ENCODE measurements at regions not wholly inside any gene's neighbourhood (a gene's known extent, or its start where the extent isn't known, plus 50 kb on each side); places are given as distances from the start of the nearest gene placed in this dataset.

GRCh38 chr1:55535724-55536544 is 320.8 kb upstream of the USP24 start:
- Histone ChIP-seq H3K27ac (ENCODE audit: low read depth in 1 of 2, low read length in 1 of 2) (no peak overlapping the region), H3K4me1 (ENCODE audit: control insufficient read depth in 5 of 5, insufficient read depth in 5 of 5, low read length in 5 of 5) (no peaks in the 10 kb centered on the region), H3K27me3 (ENCODE audit: control insufficient read depth in 3 of 3, insufficient read depth in 3 of 3, low read length in 2 of 3) (no peaks in the 10 kb centered on the region), H3K36me3 (ENCODE audit: control insufficient read depth in 4 of 4, insufficient read depth in 4 of 4, low read length in 4 of 4) (no peaks in the 10 kb centered on the region), H3K9ac (ENCODE audit: insufficient read depth in 1 of 2, low read length in 2 of 2) (no peak overlapping the region), H3K4me3 (no peak overlapping the region), H3K9me3 (ENCODE audit: control insufficient read depth in 4 of 4, insufficient read depth in 3 of 4, low read length in 3 of 4) (no peaks in the 10 kb centered on the region)
- DNase-seq (no peak), ATAC-seq (ENCODE audit: insufficient read depth, low FRiP score) (no peak)
- no peak for TF ChIP-seq CTCF (IDR thresholded peaks at IDR 0.05; ENCODE audit: control extremely low read depth, extremely low read depth)
- WGBS, 2 donors = 88 to 94% methylated on average over 4 of the region's 4 CpGs

GRCh38 chr1:55534565-55535121 is 319.5 kb upstream of the USP24 start:
- Histone ChIP-seq H3K27ac (ENCODE audit: low read depth in 1 of 2, low read length in 1 of 2) (no peak overlapping the region), H3K4me1 (ENCODE audit: control insufficient read depth in 5 of 5, insufficient read depth in 5 of 5, low read length in 5 of 5) (no peaks in the 10 kb centered on the region), H3K4me3 (no peak overlapping the region), H3K27me3 (ENCODE audit: control insufficient read depth in 3 of 3, insufficient read depth in 3 of 3, low read length in 2 of 3) (no peaks in the 10 kb centered on the region), H3K9me3 (ENCODE audit: control insufficient read depth in 4 of 4, insufficient read depth in 3 of 4, low read length in 3 of 4) (no peaks in the 10 kb centered on the region), H3K9ac (ENCODE audit: insufficient read depth in 1 of 2, low read length in 2 of 2) (no peak overlapping the region), H3K36me3 (ENCODE audit: control insufficient read depth in 4 of 4, insufficient read depth in 4 of 4, low read length in 4 of 4) (no peaks in the 10 kb centered on the region)
- DNase-seq = no peak
- TF ChIP-seq CTCF (IDR thresholded peaks at IDR 0.05; ENCODE audit: control extremely low read depth, extremely low read depth) = no peak
- ATAC-seq (ENCODE audit: insufficient read depth, low FRiP score) = no peak
- 92 to 94% methylated on average over 3 of the region's 3 CpGs for WGBS, 2 donors

- DNase-seq = no peak
- H3K9ac ChIP-seq (ENCODE audit: insufficient read depth in 1 of 2, low read length in 2 of 2) = no peak overlapping the region
- H3K27me3 ChIP-seq (ENCODE audit: control insufficient read depth in 3 of 3, insufficient read depth in 3 of 3, low read length in 2 of 3) = no peaks in the 10 kb centered on the region
- no peak for ATAC-seq (ENCODE audit: insufficient read depth, low FRiP score)
- H3K27ac ChIP-seq (ENCODE audit: low read depth in 1 of 2, low read length in 1 of 2) = no peak overlapping the region
- no peaks in the 10 kb centered on the region for H3K9me3 ChIP-seq (ENCODE audit: control insufficient read depth in 4 of 4, insufficient read depth in 3 of 4, low read length in 3 of 4)
- H3K4me3 ChIP-seq = no peak overlapping the region
- TF ChIP-seq CTCF (IDR thresholded peaks at IDR 0.05; ENCODE audit: control extremely low read depth, extremely low read depth) = no peak
- no peaks in the 10 kb centered on the region for H3K36me3 ChIP-seq (ENCODE audit: control insufficient read depth in 4 of 4, insufficient read depth in 4 of 4, low read length in 4 of 4)
- H3K4me1 ChIP-seq (ENCODE audit: control insufficient read depth in 5 of 5, insufficient read depth in 5 of 5, low read length in 5 of 5) = no peaks in the 10 kb centered on the region
Observed at GRCh38 chr1:55531644-55532043, 316.5 kb upstream of the USP24 start.
